AG09309 (cell line): ENCODE measurements at regions not wholly inside any gene's neighbourhood (a gene's known extent, or its start where the extent isn't known, plus 50 kb on each side); places are given as distances from the start of the nearest gene placed in this dataset.

Experiments
- DNase-seq: peaks from one replicate; pipeline ENCODE4 v3.0.0-alpha.2; 2010; ENCODE audit warnings: low read depth
- H3K4me3 ChIP-seq: 2 replicates; pipeline ENCODE4 v1.5.1; 2011; ENCODE audit warnings: mild to moderate bottlenecking, low read depth, low read length, moderate library complexity; ENCODE audit not compliant: control insufficient read depth
- CTCF ChIP-seq: IDR thresholded peaks from 2 replicates; pipeline ENCODE4 v1.5.1; 2011; ENCODE audit warnings: mild to moderate bottlenecking, low read depth, low read length, inconsistent platforms; ENCODE audit not compliant: insufficient read depth, control insufficient read depth; ENCODE audit errors: missing control alignments

- DNase-seq: no peak
- TF ChIP-seq CTCF: no peak
- no peak overlapping the region for H3K4me3 ChIP-seq
Observed at GRCh38 chr4:55249476-55249875, 96.6 kb upstream of the SRD5A3 start.

GRCh38 chr4:55251342-55251741 lies 94.7 kb upstream of the SRD5A3 start:
- H3K4me3 ChIP-seq: no peak overlapping the region

GRCh38 chr4:55251896-55252295 lies 94.1 kb upstream of the SRD5A3 start:
- no peak for DNase-seq
- no peak overlapping the region for H3K4me3 ChIP-seq
- TF ChIP-seq CTCF: no peak

More at GRCh38 chr4:55251342-55251741, 94.7 kb upstream of the SRD5A3 start:
- TF ChIP-seq CTCF: no peak
- no peak for DNase-seq

DNA sequence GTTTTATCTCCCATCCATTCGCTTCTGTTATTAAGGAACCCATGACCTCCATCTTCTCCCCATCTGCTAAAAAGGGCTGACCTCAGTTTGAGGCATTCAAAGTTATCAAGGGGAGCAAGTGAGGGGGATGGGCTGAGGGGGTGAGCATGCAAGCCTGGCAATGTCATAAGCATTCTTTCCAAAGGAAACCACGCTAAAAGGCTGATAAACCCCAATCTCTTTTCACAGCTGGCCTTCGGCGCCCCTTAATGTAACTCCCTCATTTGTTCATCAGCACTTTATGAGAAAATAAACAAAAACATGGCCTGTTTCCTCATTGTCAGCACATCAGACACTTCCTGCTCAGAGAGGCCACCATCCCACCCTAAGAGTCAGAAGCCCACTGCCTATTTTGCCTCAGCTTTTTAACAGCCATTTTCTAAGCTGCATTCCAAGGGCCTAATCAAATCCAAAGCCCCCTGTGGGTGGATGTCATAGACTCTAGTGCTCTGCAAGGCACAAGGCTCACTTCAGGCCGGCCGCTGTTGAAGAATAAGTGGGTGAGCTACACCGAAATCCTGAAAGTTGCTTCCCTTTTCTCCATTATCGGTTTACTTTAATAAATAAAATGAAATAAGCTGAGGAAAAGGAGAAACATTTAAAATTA lies 92.0 kb upstream of the SRD5A3 start:
- TF ChIP-seq CTCF: no peak
- no peak overlapping the region for H3K4me3 ChIP-seq
- no peak for DNase-seq

- no peak overlapping the region for H3K4me3 ChIP-seq
- TF ChIP-seq CTCF: no peak
- no peak for DNase-seq
Observed at GRCh38 chr4:55255179-55255578, 90.9 kb upstream of the SRD5A3 start.

- TF ChIP-seq CTCF: no peak
- no peak overlapping the region for H3K4me3 ChIP-seq
- no peak for DNase-seq
Observed at GRCh38 chr4:55256787-55257186, 89.3 kb upstream of the SRD5A3 start.
